H9 (cell line): ENCODE measurements at regions not wholly inside any gene's neighbourhood (a gene's known extent, or its start where the extent isn't known, plus 50 kb on each side); places are given as distances from the start of the nearest gene placed in this dataset.

Experiments used
- DNase-seq: peaks from one replicate; pipeline ENCODE4 v3.0.0-alpha.2; 2017
- H2AFZ ChIP-seq: one replicate; pipeline ENCODE4 v1.6.1; 2013; ENCODE audit warnings: mild to moderate bottlenecking, low read length, control low read depth, moderate library complexity
- H2AK5ac ChIP-seq: 2 replicates; pipeline ENCODE4 v1.6.1; 2013; ENCODE audit warnings: low read length, control low read depth, mixed read lengths; ENCODE audit not compliant: insufficient read length
- H2BK120ac ChIP-seq: one replicate; pipeline ENCODE4 v1.6.1; 2013; ENCODE audit warnings: low read depth, mild to moderate bottlenecking, low read length, control low read depth, inconsistent platforms; ENCODE audit not compliant: poor library complexity, severe bottlenecking
- H2BK12ac ChIP-seq: 2 replicates; pipeline ENCODE4 v1.6.1; 2013; ENCODE audit warnings: low read length, control low read depth, mixed read lengths, low read depth; ENCODE audit not compliant: insufficient read length
- H2BK15ac ChIP-seq: 2 replicates; pipeline ENCODE4 v1.6.1; 2013; ENCODE audit warnings: low read depth, low read length, control low read depth
- H2BK20ac ChIP-seq: one replicate; pipeline ENCODE4 v1.6.1; 2013; ENCODE audit warnings: low read depth, mild to moderate bottlenecking, low read length, control low read depth, inconsistent platforms; ENCODE audit not compliant: poor library complexity, severe bottlenecking
- H2BK5ac ChIP-seq: 2 replicates; pipeline ENCODE4 v1.6.1; 2013; ENCODE audit warnings: low read length, control low read depth, mixed read lengths; ENCODE audit not compliant: insufficient read length
- H3K14ac ChIP-seq: 2 replicates; pipeline ENCODE4 v1.6.1; 2013; ENCODE audit warnings: low read length, control low read depth; ENCODE audit not compliant: insufficient read depth
- H3K18ac ChIP-seq: 2 replicates; pipeline ENCODE4 v1.6.1; 2013; ENCODE audit warnings: low read depth, mild to moderate bottlenecking, mixed read lengths, low read length, control low read depth; ENCODE audit not compliant: insufficient read length
- H3K23ac ChIP-seq: 2 replicates; pipeline ENCODE4 v1.6.1; 2013; ENCODE audit warnings: low read length, control low read depth, mixed read lengths, low read depth; ENCODE audit not compliant: insufficient read length
- H3K23me2 ChIP-seq: 2 replicates; pipeline ENCODE4 v1.6.1; 2013; ENCODE audit warnings: low read depth, mild to moderate bottlenecking, mixed read lengths, low read length, control low read depth; ENCODE audit not compliant: insufficient read length, poor library complexity, severe bottlenecking
- H3K27ac ChIP-seq: 2 replicates; pipeline ENCODE4 v1.5.1; 2013; ENCODE audit warnings: low read length, control low read depth, mixed read lengths, low read depth; ENCODE audit not compliant: insufficient read length
- H3K27me3 ChIP-seq: 2 replicates; pipeline ENCODE4 v1.6.1; 2013; ENCODE audit warnings: low read length, control low read depth, inconsistent platforms; ENCODE audit not compliant: insufficient read depth
- H3K4ac ChIP-seq: 2 replicates; pipeline ENCODE4 v1.6.1; 2013; ENCODE audit warnings: low read depth, mild to moderate bottlenecking, control low read depth, inconsistent platforms, low read length, moderate library complexity
- H3K4me1 ChIP-seq: 2 replicates; pipeline ENCODE4 v1.6.1; 2013; ENCODE audit warnings: low read length, control low read depth, inconsistent platforms; ENCODE audit not compliant: insufficient read depth
- H3K4me2 ChIP-seq: 2 replicates; pipeline ENCODE4 v1.6.1; 2013; ENCODE audit warnings: low read length, control low read depth, mixed read lengths; ENCODE audit not compliant: insufficient read length, insufficient read depth
- H3K56ac ChIP-seq: 2 replicates; pipeline ENCODE4 v1.6.1; 2013; ENCODE audit warnings: low read depth, mild to moderate bottlenecking, mixed read lengths, low read length, control low read depth; ENCODE audit not compliant: insufficient read length
- H3K79me1 ChIP-seq: 2 replicates; pipeline ENCODE4 v1.6.1; 2013; ENCODE audit warnings: low read depth, mild to moderate bottlenecking, moderate library complexity, low read length, control low read depth, inconsistent platforms; ENCODE audit not compliant: insufficient read depth, poor library complexity, severe bottlenecking
- H3K79me2 ChIP-seq: 2 replicates; pipeline ENCODE4 v1.6.1; 2013; ENCODE audit warnings: low read length, control low read depth, inconsistent platforms; ENCODE audit not compliant: insufficient read depth
- H3K9ac ChIP-seq: 2 replicates; pipeline ENCODE4 v1.6.1; 2013; ENCODE audit warnings: low read length, control low read depth, mixed read lengths; ENCODE audit not compliant: insufficient read length; ENCODE audit errors: extremely low read depth
- H3K9me3 ChIP-seq: one replicate; pipeline ENCODE4 v1.6.1; 2013; ENCODE audit warnings: low read depth, low read length, inconsistent platforms; ENCODE audit not compliant: control insufficient read depth
- H3T11ph ChIP-seq: one replicate; pipeline ENCODE4 v1.6.1; 2013; ENCODE audit warnings: mild to moderate bottlenecking, low read length, control low read depth, inconsistent platforms
- H4K20me1 ChIP-seq: one replicate; pipeline ENCODE4 v1.6.1; 2013; ENCODE audit not compliant: control insufficient read depth, insufficient read length, insufficient read depth
- H4K5ac ChIP-seq: 2 replicates; pipeline ENCODE4 v1.6.1; 2013; ENCODE audit warnings: low read depth, mild to moderate bottlenecking, mixed read lengths, low read length, control low read depth; ENCODE audit not compliant: insufficient read length
- H4K8ac ChIP-seq: replicated peaks from 2 replicates; pipeline ENCODE4 v1.6.1; 2013; ENCODE audit warnings: low read length, control low read depth, mixed read lengths, low read depth; ENCODE audit not compliant: insufficient read length
- H4K91ac ChIP-seq: 2 replicates; pipeline ENCODE4 v1.6.1; 2013; ENCODE audit warnings: low read depth, mild to moderate bottlenecking, moderate library complexity, mixed read lengths, low read length, control low read depth; ENCODE audit not compliant: insufficient read length
- H3K27ac Mint-ChIP-seq, 3 experiments: 2 replicates in 2 of 3; 3 replicates in 1 of 3; pipeline ENCODE4 v1.8.0; 2020 to 2021; ENCODE audit warnings: mixed read lengths in 3 of 3, mild to moderate bottlenecking in 1 of 3, moderate library complexity in 1 of 3
- H3K27me3 Mint-ChIP-seq: 2 replicates; pipeline ENCODE4 v1.8.0; 2021; ENCODE audit warnings: low read depth, mild to moderate bottlenecking, moderate library complexity, mixed read lengths
- H3K36me3 Mint-ChIP-seq, 3 experiments: 2 replicates in 2 of 3; 3 replicates in 1 of 3; pipeline ENCODE4 v1.8.0; 2020 to 2021; ENCODE audit warnings: low read depth in 3 of 3, mixed read lengths in 3 of 3; ENCODE audit not compliant: insufficient read depth in 1 of 3
- H3K4me1 Mint-ChIP-seq, 2 experiments: 2 replicates each; pipeline ENCODE4 v1.8.0; 2020; ENCODE audit warnings: mixed read lengths in 2 of 2
- H3K4me3 Mint-ChIP-seq, 2 experiments: 2 replicates in 1 of 2; 3 replicates in 1 of 2; pipeline ENCODE4 v1.8.0; 2020 to 2021; ENCODE audit warnings: mild to moderate bottlenecking in 2 of 2, mixed read lengths in 2 of 2, moderate library complexity in 1 of 2
- H3K9me3 Mint-ChIP-seq, 2 experiments: 2 replicates in 1 of 2; 3 replicates in 1 of 2; pipeline ENCODE4 v1.8.0; 2020; ENCODE audit warnings: mild to moderate bottlenecking in 2 of 2, mixed read lengths in 2 of 2, moderate library complexity in 1 of 2
- WGBS: extraction: QIAGEN DNeasy Blood & Tissue Kit; methylation state at CpG from one replicate; pipeline ENCODE4 v1.1.7; 2013; ENCODE audit warnings: missing lambda C conversion rate, low lambda C conversion rate, mixed read lengths; ENCODE audit not compliant: insufficient read length; ENCODE audit errors: extremely low coverage; 5-methylcytosine and 5-hydroxymethylcytosine counted together
- TF ChIP-seq, protein P1 (sequence below): fragments of 200-600 bp; sonication (generic); conservative IDR thresholded peaks from 3 replicates; pipeline ENCODE4 v1.8.0; 2021; ENCODE audit warnings: antibody characterized with exemption, mild to moderate bottlenecking

DNA sequence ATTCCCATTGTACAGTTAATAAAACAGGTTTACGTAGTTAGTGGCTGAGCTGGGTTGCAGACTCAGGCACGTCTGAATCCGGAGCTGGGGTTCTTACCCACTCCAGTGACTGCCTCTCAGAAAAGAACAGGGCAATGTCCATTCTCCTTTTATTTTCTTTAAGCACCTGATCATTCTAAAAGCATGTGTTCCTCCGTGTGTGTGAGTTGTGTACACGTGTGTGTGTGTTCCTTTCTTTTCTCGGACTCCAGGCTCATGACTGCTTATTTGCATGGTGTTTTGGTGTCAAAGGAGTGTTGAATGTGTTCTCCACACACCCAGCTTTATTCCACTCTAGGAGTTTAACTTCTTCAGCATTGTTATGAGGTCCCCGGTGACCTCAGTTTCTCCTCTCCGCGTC, 260.1 kb downstream of the SNX10 start:
- Histone ChIP-seq H4K91ac (no peak overlapping the region), H2BK120ac (no peak overlapping the region), H4K20me1 (no peaks in the 10 kb centered on the region), H3K18ac (no peak overlapping the region), H3K4me1 (no peaks in the 10 kb centered on the region; the same call in 1 of the 2 replicates), H4K8ac (no peak overlapping the region), H3K23ac (no peak overlapping the region), H3K79me2 (no peaks in the 10 kb centered on the region), H3K56ac (no peak overlapping the region), H2AFZ (no peak overlapping the region), H3K79me1 (no peaks in the 10 kb centered on the region), H2AK5ac (no peak overlapping the region), H3K27me3 (no peaks in the 10 kb centered on the region), H2BK5ac (no peak overlapping the region), H3K9me3 (no peaks in the 10 kb centered on the region), H2BK12ac (no peak overlapping the region), H3K4ac (no peak overlapping the region), H3K14ac (no peak overlapping the region), H2BK20ac (no peak overlapping the region), H2BK15ac (no peak overlapping the region), H4K5ac (no peak overlapping the region), H3K9ac (no peak overlapping the region), H3K4me2 (no peak overlapping the region), H3K23me2 (no peaks in the 10 kb centered on the region), H3K27ac (no peak overlapping the region), H3T11ph (no peak overlapping the region)
- no peaks in the 10 kb centered on the region for H3K36me3 Mint-ChIP-seq
- H3K4me1 Mint-ChIP-seq, result peaks cover 15 to 21% of the 10 kb centered on the region in 2 experiments
- no peak overlapping the region for H3K27ac Mint-ChIP-seq
- H3K4me3 Mint-ChIP-seq, result no peak overlapping the region
- no peak for DNase-seq
- WGBS, result no CpG with 5 or more reads among the region's 9 CpGs
- TF ChIP-seq, protein P1, sequence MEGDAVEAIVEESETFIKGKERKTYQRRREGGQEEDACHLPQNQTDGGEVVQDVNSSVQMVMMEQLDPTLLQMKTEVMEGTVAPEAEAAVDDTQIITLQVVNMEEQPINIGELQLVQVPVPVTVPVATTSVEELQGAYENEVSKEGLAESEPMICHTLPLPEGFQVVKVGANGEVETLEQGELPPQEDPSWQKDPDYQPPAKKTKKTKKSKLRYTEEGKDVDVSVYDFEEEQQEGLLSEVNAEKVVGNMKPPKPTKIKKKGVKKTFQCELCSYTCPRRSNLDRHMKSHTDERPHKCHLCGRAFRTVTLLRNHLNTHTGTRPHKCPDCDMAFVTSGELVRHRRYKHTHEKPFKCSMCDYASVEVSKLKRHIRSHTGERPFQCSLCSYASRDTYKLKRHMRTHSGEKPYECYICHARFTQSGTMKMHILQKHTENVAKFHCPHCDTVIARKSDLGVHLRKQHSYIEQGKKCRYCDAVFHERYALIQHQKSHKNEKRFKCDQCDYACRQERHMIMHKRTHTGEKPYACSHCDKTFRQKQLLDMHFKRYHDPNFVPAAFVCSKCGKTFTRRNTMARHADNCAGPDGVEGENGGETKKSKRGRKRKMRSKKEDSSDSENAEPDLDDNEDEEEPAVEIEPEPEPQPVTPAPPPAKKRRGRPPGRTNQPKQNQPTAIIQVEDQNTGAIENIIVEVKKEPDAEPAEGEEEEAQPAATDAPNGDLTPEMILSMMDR, result no peak
- H3K27me3 Mint-ChIP-seq, result no peaks in the 10 kb centered on the region; the same call in 1 of the 2 replicates
- H3K9me3 Mint-ChIP-seq, result no peaks in the 10 kb centered on the region
